Tibial artery (tissue), 4 donors: ENCODE measurements at regions not wholly inside any gene's neighbourhood (a gene's known extent, or its start where the extent isn't known, plus 50 kb on each side); places are given as distances from the start of the nearest gene placed in this dataset.

Experiments used
- DNase-seq, 2 donors: peaks; one replicate each; pipeline ENCODE4 v3.0.0-alpha.2; 2019
- H3K27ac ChIP-seq, 2 donors: fragments of 200-600 bp; sonication (generic) in 1 of 2; 1 replicate in 1 of 2; 2 replicates in 1 of 2; pipeline ENCODE4 v1.5.1; 2018 to 2019; ENCODE audit warnings: mild to moderate bottlenecking in 1 of 2
- H3K27me3 ChIP-seq, 2 donors: fragments of 200-600 bp; sonication (generic) in 1 of 2; one replicate each; pipeline versions ENCODE4 v1.5.1 to v1.6.0; 2016 to 2019
- H3K36me3 ChIP-seq, 3 donors: fragments of 200-600 bp; sonication (generic) in 2 of 3; one replicate each; pipeline ENCODE4 v1.5.1; 2016 to 2019; ENCODE audit warnings: mild to moderate bottlenecking in 2 of 3
- H3K4me1 ChIP-seq, 4 donors: fragments of 200-600 bp; sonication (generic) in 2 of 4; 1 replicate in 3 of 4; 2 replicates in 1 of 4; pipeline ENCODE4 v1.5.1; 2016 to 2019
- H3K4me3 ChIP-seq, 2 donors: fragments of 200-600 bp; sonication (generic) in 1 of 2; 1 replicate in 1 of 2; 2 replicates in 1 of 2; pipeline ENCODE4 v1.5.1; 2018 to 2019; ENCODE audit warnings: mild to moderate bottlenecking in 2 of 2
- H3K9me3 ChIP-seq, 3 donors: fragments of 200-600 bp; sonication (generic) in 1 of 3; one replicate each; pipeline ENCODE4 v1.5.1; 2016 to 2019
- CTCF ChIP-seq, 2 experiments: fragments of 200-600 bp in 1 of 2; fragments of 450-650 bp in 1 of 2; IDR thresholded peaks; one replicate each; pipeline ENCODE4 v1.5.1; 2017 to 2019; ENCODE audit warnings: antibody characterized with exemption in 2 of 2, mild to moderate bottlenecking in 1 of 2, moderate library complexity in 1 of 2
- intact Hi-C: fragments of 100-400 bp; cut with DNase I; formaldehyde crosslinking; loops from one replicate; pipeline ENCODE4 v1.15.0; 2023; ENCODE audit warnings: low total_unique reads

DNA sequence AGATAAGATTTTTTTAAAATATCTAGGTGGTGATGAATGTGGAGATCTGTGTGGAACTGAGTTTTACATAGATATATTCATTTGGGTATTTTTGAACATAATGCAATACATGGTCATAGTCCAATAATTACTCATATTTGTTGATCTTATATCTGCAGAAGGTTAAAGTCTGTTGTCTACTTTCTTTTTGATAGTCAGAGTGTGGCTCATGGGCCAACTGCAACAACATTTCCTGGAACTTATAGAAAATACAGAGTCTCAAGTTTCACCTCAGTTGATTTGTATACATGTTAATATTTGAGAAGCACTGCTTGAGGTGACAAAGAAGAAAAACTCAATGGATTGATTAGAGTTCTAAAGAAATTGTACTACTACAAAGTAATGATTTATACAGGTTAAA lies 408.4 kb downstream of the ARAP2 start:
- Histone ChIP-seq H3K36me3 (no peaks in the 10 kb centered on the region), H3K4me1 (no peaks in the 10 kb centered on the region), H3K27me3 (no peaks in the 10 kb centered on the region), H3K27ac (no peak overlapping the region), H3K9me3 (no peaks in the 10 kb centered on the region), H3K4me3 (no peak overlapping the region)
- no peak for TF ChIP-seq CTCF (IDR thresholded peaks at IDR 0.05)
- no peak for DNase-seq
- intact Hi-C loops = no loop called here

DNA sequence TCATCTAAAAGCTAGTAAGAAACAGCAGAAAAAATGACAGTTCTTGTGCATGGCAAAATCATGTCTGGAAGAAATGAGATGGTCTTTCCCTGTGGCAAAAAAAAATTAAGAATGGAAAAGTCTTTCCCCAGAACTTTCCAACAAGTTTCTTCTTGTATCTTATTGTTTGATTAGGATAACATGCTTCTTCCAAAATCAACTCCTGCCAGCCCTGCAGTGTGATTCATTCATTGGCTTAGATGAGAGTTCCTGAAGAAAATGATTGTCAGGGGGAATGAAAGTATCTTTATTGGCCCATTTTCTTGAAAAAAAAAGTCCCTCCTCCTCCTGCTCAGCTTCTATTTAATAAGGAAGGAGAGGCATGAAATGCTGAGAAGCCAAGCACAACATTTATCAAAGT lies 407.7 kb downstream of the ARAP2 start:
- Histone ChIP-seq H3K4me1 (no peaks in the 10 kb centered on the region), H3K36me3 (no peaks in the 10 kb centered on the region), H3K27ac (no peak overlapping the region), H3K9me3 (no peaks in the 10 kb centered on the region), H3K27me3 (no peaks in the 10 kb centered on the region), H3K4me3 (no peak overlapping the region)
- intact Hi-C loops = no loop called here
- no peak for TF ChIP-seq CTCF (IDR thresholded peaks at IDR 0.05)
- DNase-seq = no peak

DNA sequence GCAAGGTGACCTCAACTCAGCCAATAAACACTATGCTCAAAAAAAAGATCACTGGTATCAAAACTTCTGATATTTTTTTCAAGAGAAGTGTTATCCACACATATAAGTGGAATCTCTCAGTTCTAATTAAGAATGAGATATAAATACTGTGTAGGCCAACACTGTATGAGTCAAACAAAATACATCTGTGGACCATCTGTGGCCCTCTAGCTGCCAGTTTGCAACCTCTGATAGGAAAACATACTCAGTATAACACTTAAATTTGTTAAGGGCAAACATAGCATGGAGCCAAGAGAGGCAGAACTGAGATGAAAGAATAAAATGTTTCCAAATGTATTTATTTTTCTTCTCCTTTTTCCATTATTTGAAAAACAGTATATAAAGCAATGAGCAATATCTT lies 377.3 kb downstream of the ARAP2 start:
- Histone ChIP-seq H3K27ac (no peak overlapping the region), H3K36me3 (no peaks in the 10 kb centered on the region), H3K4me3 (no peak overlapping the region), H3K4me1 (no peaks in the 10 kb centered on the region), H3K9me3 (no peaks in the 10 kb centered on the region), H3K27me3 (no peaks in the 10 kb centered on the region)
- intact Hi-C loops = no loop called here
- no peak for DNase-seq
- TF ChIP-seq CTCF (IDR thresholded peaks at IDR 0.05) = no peak

GRCh38 chr4:35872273-35872672 lies 372.0 kb downstream of the ARAP2 start:
- no peaks in the 10 kb centered on the region for H3K9me3 ChIP-seq
- intact Hi-C loops = no loop called here

GRCh38 chr4:35879479-35879878 lies 364.8 kb downstream of the ARAP2 start:
- TF ChIP-seq CTCF (IDR thresholded peaks at IDR 0.05) = no peak
- Histone ChIP-seq H3K36me3 (no peaks in the 10 kb centered on the region), H3K27me3 (no peaks in the 10 kb centered on the region), H3K27ac (no peak overlapping the region), H3K9me3 (no peaks in the 10 kb centered on the region), H3K4me1 (no peaks in the 10 kb centered on the region), H3K4me3 (no peak overlapping the region)
- no peak for DNase-seq
- intact Hi-C loops = no loop called here

More at GRCh38 chr4:35872273-35872672, 372.0 kb downstream of the ARAP2 start:
- no peak for TF ChIP-seq CTCF (IDR thresholded peaks at IDR 0.05)
- no peak overlapping the region for H3K27ac ChIP-seq
- H3K4me1 ChIP-seq = no peaks in the 10 kb centered on the region
- no peak for DNase-seq
- no peaks in the 10 kb centered on the region for H3K36me3 ChIP-seq
- H3K27me3 ChIP-seq = no peaks in the 10 kb centered on the region
- H3K4me3 ChIP-seq = no peak overlapping the region

GRCh38 chr4:35883108-35883507 lies 361.2 kb downstream of the ARAP2 start:
- intact Hi-C loops = no loop called here

More at GRCh38 chr4:35883108-35883507, 361.2 kb downstream of the ARAP2 start:
- H3K36me3 ChIP-seq = no peaks in the 10 kb centered on the region
- no peaks in the 10 kb centered on the region for H3K9me3 ChIP-seq
- H3K27ac ChIP-seq = no peak overlapping the region
- no peaks in the 10 kb centered on the region for H3K4me1 ChIP-seq
- no peak for DNase-seq
- H3K4me3 ChIP-seq = no peak overlapping the region
- no peaks in the 10 kb centered on the region for H3K27me3 ChIP-seq
- TF ChIP-seq CTCF (IDR thresholded peaks at IDR 0.05) = no peak
